HG03175 (cell line): ENCODE measurements at regions not wholly inside any gene's neighbourhood (a gene's known extent, or its start where the extent isn't known, plus 50 kb on each side); places are given as distances from the start of the nearest gene placed in this dataset.
"Not testable (repeated sequence)": the region's sequence is repeated elsewhere in the genome, so short reads cannot be mapped to it uniquely, and the experiment has no call there.

Source experiments
- ATAC-seq: cut with Tn5 transposase; IDR thresholded peaks from one replicate; pipeline ENCODE4 v1.9.1; 2021; ENCODE audit warnings: mild to moderate bottlenecking, moderate library complexity; ENCODE audit not compliant: unreplicated experiment

GRCh38 chr2:22377268-22377667 is 1007.7 kb upstream of the KLHL29 start:
- no peak for ATAC-seq

- ATAC-seq = no peak
Measured at GRCh38 chr2:22382479-22383169, 1002.4 kb upstream of the KLHL29 start.

GRCh38 chr2:22397847-22398246 is 987.1 kb upstream of the KLHL29 start:
- ATAC-seq = no peak

GRCh38 chr2:22403748-22404147 is 981.2 kb upstream of the KLHL29 start:
- no peak for ATAC-seq

- no peak for ATAC-seq
Measured at GRCh38 chr2:22406625-22407024, 978.4 kb upstream of the KLHL29 start.

- no peak for ATAC-seq
Measured at GRCh38 chr2:22420076-22420475, 964.9 kb upstream of the KLHL29 start.

GRCh38 chr2:22442051-22442450 is 942.9 kb upstream of the KLHL29 start:
- ATAC-seq = no peak

- ATAC-seq = no peak
Measured at GRCh38 chr2:22444281-22444680, 940.7 kb upstream of the KLHL29 start.

- no peak for ATAC-seq
Measured at GRCh38 chr2:22449696-22450095, 935.3 kb upstream of the KLHL29 start.

GRCh38 chr2:22450831-22451230 is 934.1 kb upstream of the KLHL29 start:
- no peak for ATAC-seq

- no peak for ATAC-seq
Measured at GRCh38 chr2:22454826-22455485, 930.0 kb upstream of the KLHL29 start.

GRCh38 chr2:22458440-22458839 is 926.5 kb upstream of the KLHL29 start:
- no peak for ATAC-seq

GRCh38 chr2:22475103-22475502 is 909.9 kb upstream of the KLHL29 start:
- ATAC-seq = not testable (repeated sequence)

GRCh38 chr2:22478329-22478728 is 906.6 kb upstream of the KLHL29 start:
- no peak for ATAC-seq

GRCh38 chr2:22481486-22482259 is 903.3 kb upstream of the KLHL29 start:
- ATAC-seq = no peak

- no peak for ATAC-seq
Measured at GRCh38 chr2:22483036-22483435, 901.9 kb upstream of the KLHL29 start.

- ATAC-seq = no peak
Measured at GRCh38 chr2:22485486-22485885, 899.5 kb upstream of the KLHL29 start.

GRCh38 chr2:22486343-22486742 is 898.6 kb upstream of the KLHL29 start:
- ATAC-seq = no peak

- ATAC-seq = no peak
Measured at GRCh38 chr2:22487036-22487435, 897.9 kb upstream of the KLHL29 start.

- ATAC-seq = no peak
Measured at GRCh38 chr2:22487541-22487940, 897.4 kb upstream of the KLHL29 start.

- no peak for ATAC-seq
Measured at GRCh38 chr2:22491442-22491841, 893.5 kb upstream of the KLHL29 start.

- ATAC-seq = no peak
Measured at GRCh38 chr2:22494156-22494555, 890.8 kb upstream of the KLHL29 start.
